ENCODE measurements at regions not wholly inside any gene's neighbourhood (a gene's known extent, or its start where the extent isn't known, plus 50 kb on each side); places are given as distances from the start of the nearest gene placed in this dataset.

DNA sequence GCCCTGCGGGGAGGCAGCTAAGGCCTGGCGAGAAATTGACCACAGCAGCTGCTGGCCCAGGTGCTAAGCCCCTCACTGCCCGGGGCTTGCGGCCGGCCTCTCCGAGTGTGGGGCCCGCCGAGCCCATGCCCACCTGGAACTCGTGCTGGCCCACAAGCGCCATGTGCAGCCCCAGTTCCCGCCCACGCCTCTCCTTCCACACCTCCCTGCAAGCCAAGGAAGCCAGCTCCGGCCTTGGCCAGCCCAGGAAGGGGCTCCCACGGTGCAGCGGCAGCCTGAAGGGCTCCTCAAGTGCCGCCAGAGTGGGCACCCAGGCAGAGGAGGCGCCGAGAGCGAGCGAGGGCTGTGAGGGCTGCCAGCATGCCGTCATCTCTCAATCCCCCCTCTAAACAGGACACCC lies 304.6 kb upstream of the FAM98A start:
- intact Hi-C loops (cut with micrococcal nuclease; ENCODE audit: unreplicated experiment) = no loop called here
- Histone ChIP-seq H3K79me2 (ENCODE audit: insufficient read depth, low read depth, low read length) (no peaks in the 10 kb centered on the region), H3K4me3 (ENCODE audit: low read depth, low read length, poor library complexity, severe bottlenecking) (no peak overlapping the region), H3K36me3 (ENCODE audit: insufficient read depth, low read length) (no peaks in the 10 kb centered on the region), H2AFZ (ENCODE audit: low read length) (no peak overlapping the region), H3K9me2 (ENCODE audit: insufficient read depth, low read length) (no peaks in the 10 kb centered on the region), H3K9me3 (ENCODE audit: low read length) (no peaks in the 10 kb centered on the region), H3K4me1 (ENCODE audit: insufficient read depth, low read length, poor library complexity, severe bottlenecking) (no peaks in the 10 kb centered on the region), H3K4me2 (ENCODE audit: low read length) (no peak overlapping the region), H3K27ac (ENCODE audit: low read depth, low read length, poor library complexity, severe bottlenecking) (no peak overlapping the region), H4K20me1 (ENCODE audit: insufficient read depth, low read length) (no peaks in the 10 kb centered on the region)
- TF ChIP-seq EZH2phosphoT487 (IDR thresholded peaks at IDR 0.05; ENCODE audit: borderline replicate concordance, low read depth, low read length) = no peak
- TF ChIP-seq CTCF (conservative IDR thresholded peaks at IDR 0.05; ENCODE audit: low read length) = no peak
- BruUV-seq (replicated peaks) = no TSS peak
- POLR2A ChIA-PET = no interaction called here
- DNase-seq (ENCODE audit: low spot score) = no peak
- CTCF ChIA-PET (ENCODE audit: unreplicated experiment) = no interaction called here

DNA sequence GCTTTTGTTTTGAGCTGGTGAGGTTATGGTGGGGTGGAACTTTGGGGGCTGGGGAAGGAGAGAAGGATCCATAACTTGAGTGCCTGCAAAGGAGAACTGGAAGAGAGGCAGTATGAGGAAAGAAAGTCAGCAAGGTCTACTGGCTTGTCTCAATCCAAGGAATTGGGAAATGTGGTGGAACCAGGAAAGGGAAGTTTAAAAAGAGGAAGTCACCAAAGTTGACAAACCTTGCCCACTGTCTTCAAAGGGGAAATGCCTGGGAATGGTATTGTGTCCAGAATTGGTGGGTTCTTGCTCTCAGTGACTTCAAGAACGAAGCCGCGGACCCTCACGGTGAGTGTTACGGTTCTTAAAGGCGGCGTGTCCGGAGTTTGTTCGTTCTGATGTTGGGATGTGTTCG lies 304.1 kb upstream of the FAM98A start:
- Histone ChIP-seq H3K4me3 (ENCODE audit: low read depth, low read length, poor library complexity, severe bottlenecking) (no peak overlapping the region), H2AFZ (ENCODE audit: low read length) (no peak overlapping the region), H4K20me1 (ENCODE audit: insufficient read depth, low read length) (no peaks in the 10 kb centered on the region), H3K36me3 (ENCODE audit: insufficient read depth, low read length) (no peaks in the 10 kb centered on the region), H3K9me3 (ENCODE audit: low read length) (no peaks in the 10 kb centered on the region), H3K4me2 (ENCODE audit: low read length) (no peak overlapping the region), H3K79me2 (ENCODE audit: insufficient read depth, low read depth, low read length) (no peaks in the 10 kb centered on the region), H3K9me2 (ENCODE audit: insufficient read depth, low read length) (no peaks in the 10 kb centered on the region), H3K27ac (ENCODE audit: low read depth, low read length, poor library complexity, severe bottlenecking) (no peak overlapping the region), H3K4me1 (ENCODE audit: insufficient read depth, low read length, poor library complexity, severe bottlenecking) (no peaks in the 10 kb centered on the region)
- no peak for DNase-seq (ENCODE audit: low spot score)
- CTCF ChIA-PET (ENCODE audit: unreplicated experiment) = no interaction called here
- intact Hi-C loops (cut with micrococcal nuclease; ENCODE audit: unreplicated experiment) = no loop called here
- POLR2A ChIA-PET = no interaction called here
- TF ChIP-seq EZH2phosphoT487 (IDR thresholded peaks at IDR 0.05; ENCODE audit: borderline replicate concordance, low read depth, low read length) = no peak
- no peak for TF ChIP-seq CTCF (conservative IDR thresholded peaks at IDR 0.05; ENCODE audit: low read length)
- BruUV-seq (replicated peaks) = no TSS peak

- ChIA-PET POLR2A (interaction anchor here (0.6 kb wide), 1 partner anchor 269 kb away, joined by 3 read pairs; no protein-coding TSS in a partner anchor), CTCF (ENCODE audit: unreplicated experiment) (no interaction called here)
- TF ChIP-seq EZH2phosphoT487 (IDR thresholded peaks at IDR 0.05; ENCODE audit: borderline replicate concordance, low read depth, low read length) (no peak), CTCF (conservative IDR thresholded peaks at IDR 0.05; ENCODE audit: low read length) (no peak)
- H2AFZ ChIP-seq (ENCODE audit: low read length) = no peak overlapping the region
- no peaks in the 10 kb centered on the region for H3K79me2 ChIP-seq (ENCODE audit: insufficient read depth, low read depth, low read length)
- H3K27ac ChIP-seq (ENCODE audit: low read depth, low read length, poor library complexity, severe bottlenecking) = no peak overlapping the region
- BruUV-seq (replicated peaks) = no TSS peak
- no peak overlapping the region for H3K4me3 ChIP-seq (ENCODE audit: low read depth, low read length, poor library complexity, severe bottlenecking)
- intact Hi-C loops (cut with micrococcal nuclease; ENCODE audit: unreplicated experiment) = no loop called here
- H3K36me3 ChIP-seq (ENCODE audit: insufficient read depth, low read length) = no peaks in the 10 kb centered on the region
- no peaks in the 10 kb centered on the region for H3K9me3 ChIP-seq (ENCODE audit: low read length)
- H3K9me2 ChIP-seq (ENCODE audit: insufficient read depth, low read length) = no peaks in the 10 kb centered on the region
- no peaks in the 10 kb centered on the region for H4K20me1 ChIP-seq (ENCODE audit: insufficient read depth, low read length)
- H3K4me1 ChIP-seq (ENCODE audit: insufficient read depth, low read length, poor library complexity, severe bottlenecking) = no peaks in the 10 kb centered on the region
- DNase-seq (ENCODE audit: low spot score) = no peak
- no peak overlapping the region for H3K4me2 ChIP-seq (ENCODE audit: low read length)
These were observed 301.5 kb upstream of the FAM98A start for GRCh38 chr2:33900610-33901009.

Data from OCI-LY7 (cell line).